ENCODE measurements at regions not wholly inside any gene's neighbourhood (a gene's known extent, or its start where the extent isn't known, plus 50 kb on each side); places are given as distances from the start of the nearest gene placed in this dataset.

DNA sequence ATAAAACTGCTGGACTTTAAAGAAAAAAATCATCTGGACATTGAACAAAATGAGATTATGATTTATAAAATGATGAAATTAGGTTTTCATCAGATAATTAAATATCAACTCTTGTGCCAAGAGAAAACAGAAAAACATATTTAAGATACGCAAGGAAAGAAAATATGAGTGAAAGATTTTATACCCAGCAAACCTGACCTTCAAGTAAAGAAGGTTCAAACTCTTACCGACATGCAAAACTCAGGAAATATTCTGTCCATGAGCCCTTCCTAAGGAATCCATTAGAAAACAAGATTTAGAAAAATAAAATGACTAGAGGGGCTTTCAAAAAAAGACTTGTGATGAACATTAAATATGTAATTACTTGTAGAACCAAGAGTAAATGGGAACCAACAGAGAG, 257.2 kb upstream of the ARID1B start:
- TF ChIP-seq EZH2 (IDR thresholded peaks at IDR 0.05) (no peak), POLR2AphosphoS5 (IDR thresholded peaks at IDR 0.05; ENCODE audit: borderline replicate concordance, low read depth, low read length) (no peak), FOXP2 (optimal IDR thresholded peaks at IDR 0.05; ENCODE audit: control extremely low read depth, extremely low read length, insufficient read depth) (no peak)

All from SK-N-MC (cell line).